HepG2 (cell line): ENCODE measurements at regions not wholly inside any gene's neighbourhood (a gene's known extent, or its start where the extent isn't known, plus 50 kb on each side); places are given as distances from the start of the nearest gene placed in this dataset.

Experiments used
- AHDC1 ChIP-seq: sonication (generic); formaldehyde crosslinking; IDR thresholded peaks from 2 replicates; pipeline ENCODE4 v1.5.1; 2020; ENCODE audit warnings: mild to moderate bottlenecking, missing genetic modification reagents, borderline replicate concordance
- HMG20A ChIP-seq: IDR thresholded peaks from 2 replicates; pipeline ENCODE4 v1.6.1; 2016; ENCODE audit warnings: borderline replicate concordance
- KDM6A ChIP-seq: IDR thresholded peaks from 2 replicates; pipeline ENCODE4 v1.6.1; 2016; ENCODE audit warnings: low read depth
- MAX ChIP-seq: IDR thresholded peaks from 2 replicates; pipeline ENCODE4 v1.6.1; 2012; ENCODE audit warnings: inconsistent platforms
- SALL1 ChIP-seq: sonication (generic); formaldehyde crosslinking; IDR thresholded peaks from 2 replicates; pipeline ENCODE4 v1.8.0; 2022; ENCODE audit warnings: mild to moderate bottlenecking, missing genetic modification reagents
- SCMH1 ChIP-seq: sonication (generic); formaldehyde crosslinking; IDR thresholded peaks from 2 replicates; pipeline ENCODE4 v1.9.0; 2021; ENCODE audit warnings: missing genetic modification reagents, mild to moderate bottlenecking, borderline replicate concordance
- SIX1 ChIP-seq: sonication (generic); formaldehyde crosslinking; IDR thresholded peaks from 2 replicates; pipeline ENCODE4 v1.4.0; 2020; ENCODE audit warnings: missing genetic modification reagents, borderline replicate concordance
- TOE1 ChIP-seq: sonication (generic); formaldehyde crosslinking; IDR thresholded peaks from 2 replicates; pipeline ENCODE4 v1.4.0; 2020; ENCODE audit warnings: mild to moderate bottlenecking, missing genetic modification reagents
- XRCC5 ChIP-seq: fragments of 200-400 bp; formaldehyde crosslinking; optimal IDR thresholded peaks from 2 replicates; pipeline ENCODE3; 2017; ENCODE audit warnings: mild to moderate bottlenecking, low read length
- ZNF205 ChIP-seq: IDR thresholded peaks from 2 replicates; pipeline ENCODE4 v1.6.1; 2018; ENCODE audit warnings: missing biosample characterization, missing genetic modification reagents
- ZNF292 ChIP-seq: sonication (generic); formaldehyde crosslinking; IDR thresholded peaks from 2 replicates; pipeline ENCODE4 v1.8.1; 2022; ENCODE audit warnings: mild to moderate bottlenecking, low read depth, missing genetic modification reagents, borderline replicate concordance
- ZNF407 ChIP-seq: sonication (generic); formaldehyde crosslinking; IDR thresholded peaks from one replicate; pipeline ENCODE4 v1.5.1; 2020; ENCODE audit warnings: mild to moderate bottlenecking, missing genetic modification reagents; ENCODE audit errors: not compliant biosample characterization
- ZNF737 ChIP-seq: sonication (generic); formaldehyde crosslinking; IDR thresholded peaks from 2 replicates; pipeline ENCODE4 v1.5.0; 2020; ENCODE audit warnings: missing genetic modification reagents, mild to moderate bottlenecking, borderline replicate concordance
- ZNF850 ChIP-seq: sonication (generic); formaldehyde crosslinking; conservative IDR thresholded peaks from 2 replicates; pipeline ENCODE4 v1.9.0; 2021; ENCODE audit warnings: mild to moderate bottlenecking, missing genetic modification reagents

- TF ChIP-seq SALL1 (peak; percentile 99), ZNF205 (0 out of 2 replicates have a peak, but pooled peaks have one; percentile 38), ZNF737 (CRISPR knock-in tag) (no peak), SCMH1 (CRISPR knock-in tag) (no peak), XRCC5 (no peak), MAX (peak; percentile 81), ZNF850 (CRISPR knock-in tag) (no peak), ZNF407 (CRISPR knock-in tag) (no peak), KDM6A (CRISPR knock-in tag) (peak; percentile 42; the same call in 1 of the 2 replicates), TOE1 (CRISPR knock-in tag) (no peak), AHDC1 (CRISPR knock-in tag) (peak; percentile 87), ZNF292 (peak; percentile 92; the same call in 1 of the 2 replicates), HMG20A (peak; percentile 68; the same call in 1 of the 2 replicates), SIX1 (CRISPR knock-in tag) (no peak)
These were observed 201.5 kb upstream of the GPR12 start (continued) for GRCh38 chr13:26961890-26962615.
